HCT116 (cell line): ENCODE measurements at regions not wholly inside any gene's neighbourhood (a gene's known extent, or its start where the extent isn't known, plus 50 kb on each side); places are given as distances from the start of the nearest gene placed in this dataset.

Experiments
- ATAC-seq: fragments of 200-7000 bp; cut with Tn5 transposase; 2 replicates; pipeline ENCODE4 v1.9.1; 2020; ENCODE audit warnings: mild to moderate bottlenecking, moderate library complexity
- BruUV-seq: library from RNA; stranded (reverse); fragments of 400-500 nt; replicated peaks from 2 replicates; lab custom pipeline; 2021; lab: Mats Ljungman, UMichigan
- CTCF ChIA-PET: fragments of 300-600 bp; sonication (Branson Sonifier 250); formaldehyde crosslinking; loops from one replicate; lab custom pipeline; 2021; ENCODE audit warnings: antibody characterized with exemption; lab: Charles Lee
- POLR2A ChIA-PET: fragments of 300-600, 350-600 bp; sonication (Branson Sonifier 250); formaldehyde crosslinking; loops from one replicate; lab custom pipeline; 2021; ENCODE audit warnings: antibody characterized with exemption; lab: Charles Lee
- RAD21 ChIA-PET, 2 experiments: fragments of 300-600 bp; sonication (Branson Sonifier 250); formaldehyde crosslinking; loops; one replicate each; lab custom pipeline; 2023; ENCODE audit warnings: low total read pairs in 2 of 2; ENCODE audit not compliant: uncharacterized antibody in 2 of 2, unreplicated experiment in 2 of 2, low non-redundant PET in 1 of 2; lab: Charles Lee
- DNase-seq: peaks from one replicate; pipeline ENCODE4 v3.0.0-alpha.2; 2010; ENCODE audit warnings: low read depth, low spot score
- H2AFZ ChIP-seq: fragments of 200-600 bp; shearing (Covaris generic), sonication (generic); 2 replicates; pipeline ENCODE4 v1.6.1; 2017; ENCODE audit warnings: low read depth, mixed run types, mixed read lengths, antibody characterized with exemption, low read length; ENCODE audit not compliant: poor library complexity, severe bottlenecking
- H3K27ac ChIP-seq: 2 replicates; pipeline ENCODE4 v1.5.1; 2012; ENCODE audit warnings: low read depth, low read length
- H3K27me3 ChIP-seq: fragments of 200-600 bp; sonication (generic); 2 replicates; pipeline ENCODE4 v1.6.1; 2016; ENCODE audit warnings: mixed run types, low read length, mixed read lengths; ENCODE audit not compliant: insufficient read depth
- H3K36me3 ChIP-seq, 2 experiments: fragments of 200-500 bp in 1 of 2; fragments of 200-600 bp in 1 of 2; sonication (Bioruptor generic) in 1 of 2; sonication (generic) in 1 of 2; 2 replicates each; pipeline versions ENCODE4 v1.5.1 to v1.6.1; 2014 to 2016; ENCODE audit warnings: low read length in 2 of 2, inconsistent platforms in 1 of 2, mixed read lengths in 1 of 2, mixed run types in 1 of 2; ENCODE audit not compliant: insufficient read depth in 2 of 2, control insufficient read depth in 1 of 2
- H3K4me1 ChIP-seq, 2 experiments: fragments of 200-600 bp in 1 of 2; sonication (generic) in 1 of 2; 2 replicates each; pipeline versions ENCODE4 v1.5.1 to v1.6.1; 2012 to 2017; ENCODE audit warnings: low read length in 2 of 2, inconsistent platforms in 1 of 2, mild to moderate bottlenecking in 1 of 2, mixed read lengths in 1 of 2, mixed run types in 1 of 2, moderate library complexity in 1 of 2; ENCODE audit not compliant: insufficient read depth in 2 of 2, control insufficient read depth in 1 of 2
- H3K4me2 ChIP-seq: fragments of 200-600 bp; sonication (generic); 2 replicates; pipeline ENCODE4 v1.6.1; 2017; ENCODE audit warnings: mixed run types, low read length, mixed read lengths
- H3K4me3 ChIP-seq, 2 experiments: fragments of 200-600 bp in 1 of 2; sonication (generic) in 1 of 2; replicated peaks in 1 of 2; 2 replicates each; pipeline ENCODE4 v1.5.1; 2011 to 2016; ENCODE audit warnings: low read length in 2 of 2, control low read depth in 1 of 2, low read depth in 1 of 2, mild to moderate bottlenecking in 1 of 2, mixed read lengths in 1 of 2, mixed run types in 1 of 2
- H3K79me2 ChIP-seq: fragments of 200-600 bp; sonication (generic); 2 replicates; pipeline ENCODE4 v1.6.1; 2017; ENCODE audit warnings: mild to moderate bottlenecking, mixed run types, low read length, moderate library complexity, mixed read lengths; ENCODE audit not compliant: insufficient read depth
- H3K9ac ChIP-seq: fragments of 200-600 bp; sonication (generic); 2 replicates; pipeline ENCODE4 v1.6.1; 2016; ENCODE audit warnings: low read length, mixed read lengths
- H3K9me2 ChIP-seq: fragments of 200-600 bp; sonication (generic), shearing (Covaris generic); 2 replicates; pipeline ENCODE4 v1.6.1; 2017; ENCODE audit warnings: mixed run types, mild to moderate bottlenecking, moderate library complexity; ENCODE audit not compliant: insufficient read depth
- H3K9me3 ChIP-seq, 2 experiments: fragments of 200-500 bp in 1 of 2; fragments of 200-600 bp in 1 of 2; sonication (Bioruptor generic) in 1 of 2; sonication (generic) in 1 of 2; 2 replicates each; pipeline ENCODE4 v1.6.1; 2014 to 2017; ENCODE audit warnings: low read length in 2 of 2, mixed read lengths in 2 of 2, inconsistent platforms in 1 of 2, low read depth in 1 of 2, mild to moderate bottlenecking in 1 of 2, mixed run types in 1 of 2, moderate library complexity in 1 of 2; ENCODE audit not compliant: control insufficient read depth in 1 of 2, insufficient read depth in 1 of 2
- H4K20me1 ChIP-seq: fragments of 200-600 bp; sonication (generic), shearing (Covaris generic); 2 replicates; pipeline ENCODE4 v1.6.1; 2017; ENCODE audit warnings: mixed run types, mild to moderate bottlenecking, moderate library complexity; ENCODE audit not compliant: insufficient read depth
- ATF3 ChIP-seq: IDR thresholded peaks from 2 replicates; pipeline ENCODE4 v1.6.1; 2012
- CEBPB ChIP-seq: IDR thresholded peaks from 2 replicates; pipeline ENCODE4 v1.6.1; 2012; ENCODE audit warnings: low read depth
- CTCF ChIP-seq, 3 experiments: fragments of 200-600 bp in 1 of 3; sonication (generic) in 1 of 3; IDR thresholded peaks in 2 of 3; conservative IDR thresholded peaks in 1 of 3; 2 replicates each; pipeline ENCODE4 v1.5.1; 2012 to 2017; ENCODE audit warnings: low read depth in 2 of 3, low read length in 2 of 3, antibody characterized with exemption in 1 of 3, borderline replicate concordance in 1 of 3, control low read depth in 1 of 3, mild to moderate bottlenecking in 1 of 3, mixed read lengths in 1 of 3, mixed run types in 1 of 3, moderate library complexity in 1 of 3; ENCODE audit not compliant: insufficient read depth in 1 of 3
- JUND ChIP-seq: IDR thresholded peaks from 2 replicates; pipeline ENCODE4 v1.6.1; 2012
- MAX ChIP-seq: IDR thresholded peaks from 2 replicates; pipeline ENCODE4 v1.6.1; 2012
- POLR2A ChIP-seq: IDR thresholded peaks from 2 replicates; pipeline ENCODE4 v1.7.0; 2011; ENCODE audit warnings: borderline replicate concordance; ENCODE audit not compliant: insufficient read depth, insufficient read length; ENCODE audit errors: extremely low read depth
- POLR2AphosphoS5 ChIP-seq: IDR thresholded peaks from 2 replicates; pipeline ENCODE4 v1.6.1; 2011; ENCODE audit warnings: mild to moderate bottlenecking, low read depth, low read length, moderate library complexity
- SP1 ChIP-seq: IDR thresholded peaks from 2 replicates; pipeline ENCODE4 v1.6.1; 2012; ENCODE audit warnings: low read depth
- SRF ChIP-seq: IDR thresholded peaks from 2 replicates; pipeline ENCODE4 v1.6.1; 2012; ENCODE audit warnings: low read depth
- ZBTB33 ChIP-seq: IDR thresholded peaks from 2 replicates; pipeline ENCODE4 v1.6.1; 2011; ENCODE audit warnings: mild to moderate bottlenecking, low read length, moderate library complexity; ENCODE audit not compliant: insufficient replicate concordance; ENCODE audit errors: extremely low read depth
- ZFX ChIP-seq: fragments of 450-650 bp; IDR thresholded peaks from 2 replicates; pipeline ENCODE4 v1.6.1; 2017
- ZNF274 ChIP-seq: fragments of 200-500 bp; sonication (Bioruptor generic); IDR thresholded peaks from 2 replicates; pipeline ENCODE4 v1.6.1; 2014; ENCODE audit warnings: mild to moderate bottlenecking, low read depth, low read length, inconsistent platforms
- intact Hi-C: fragments of 100-400 bp; cut with micrococcal nuclease; formaldehyde crosslinking; loops from 2 replicates; pipeline ENCODE4 v1.10.0; 2022

- intact Hi-C loops, result no loop called here
- Histone ChIP-seq H2AFZ (no peak overlapping the region), H3K9ac (no peak overlapping the region), H3K79me2 (no peaks in the 10 kb centered on the region), H3K9me3 (no peaks in the 10 kb centered on the region), H3K4me3 (no peak overlapping the region), H3K27ac (no peak overlapping the region), H3K27me3 (peaks cover 9% of the 10 kb centered on the region)
- ChIA-PET RAD21 (no interaction called here), CTCF (no interaction called here)
- BruUV-seq, result no TSS peak
- DNase-seq, result no peak
- ATAC-seq, result no peak
- TF ChIP-seq ZBTB33, result no peak
- no peak for TF ChIP-seq ATF3
- TF ChIP-seq CEBPB, result no peak
- TF ChIP-seq ZNF274, result no peak
- no peak for TF ChIP-seq POLR2AphosphoS5
- no peak for TF ChIP-seq SRF
- TF ChIP-seq JUND, result no peak
- TF ChIP-seq MAX, result no peak
- no peak for TF ChIP-seq POLR2A
- no peak for TF ChIP-seq SP1
- no peak for TF ChIP-seq CTCF (IDR thresholded peaks at IDR 0.05 in 2 of 3, conservative IDR thresholded peaks at IDR 0.05 in 1 of 3; ENCODE audit: borderline replicate concordance in 1 of 3, insufficient read depth in 1 of 3, low read depth in 2 of 3, low read length in 2 of 3)
- TF ChIP-seq ZFX, result no peak
- TF ChIP-seq, all 23 proteins: peak for 0
- POLR2A ChIA-PET, result no interaction called here
- Histone ChIP-seq H3K36me3 (no peaks in the 10 kb centered on the region), H3K9me2 (no peaks in the 10 kb centered on the region), H4K20me1 (no peaks in the 10 kb centered on the region; the same call in 1 of the 2 replicates), H3K4me2 (no peak overlapping the region), H3K4me1 (no peaks in the 10 kb centered on the region)
These were observed 259.3 kb upstream of the NT5C1B start for GRCh38 chr2:18848646-18849045.
